MM.1S (cell line): ENCODE measurements at regions not wholly inside any gene's neighbourhood (a gene's known extent, or its start where the extent isn't known, plus 50 kb on each side); places are given as distances from the start of the nearest gene placed in this dataset.
"Not testable (repeated sequence)": the region's sequence is repeated elsewhere in the genome, so short reads cannot be mapped to it uniquely, and the experiment has no call there.

Source experiments
- DNase-seq: peaks from one replicate; pipeline ENCODE4 v3.0.0-alpha.2; 2015
- H2AFZ ChIP-seq: fragments of 300-600 bp; sonication (generic); 2 replicates; pipeline ENCODE4 v1.6.0; 2016; ENCODE audit warnings: antibody characterized with exemption, low read length
- H3F3A ChIP-seq: fragments of 300-600 bp; sonication (generic); 2 replicates; pipeline ENCODE4 v1.6.1; 2016; ENCODE audit warnings: mild to moderate bottlenecking, antibody characterized with exemption, low read length, moderate library complexity, mixed read lengths; ENCODE audit not compliant: insufficient read depth
- H3K27ac ChIP-seq: fragments of 300-600 bp; sonication (generic); 2 replicates; pipeline ENCODE4 v1.5.1; 2016; ENCODE audit warnings: mild to moderate bottlenecking, low read length
- H3K27me3 ChIP-seq: fragments of 300-600 bp; sonication (generic); replicated peaks from 2 replicates; pipeline ENCODE4 v1.6.0; 2016; ENCODE audit warnings: low read length; ENCODE audit not compliant: insufficient read depth
- H3K36me3 ChIP-seq: fragments of 300-600 bp; sonication (generic); replicated peaks from 2 replicates; pipeline ENCODE4 v1.6.1; 2016; ENCODE audit warnings: mild to moderate bottlenecking, low read length, mixed read lengths; ENCODE audit not compliant: insufficient read depth
- H3K4me1 ChIP-seq: fragments of 300-600 bp; sonication (generic); 2 replicates; pipeline ENCODE4 v1.6.1; 2016; ENCODE audit warnings: low read length, mixed read lengths
- H3K4me2 ChIP-seq: fragments of 300-600 bp; sonication (generic); 2 replicates; pipeline ENCODE4 v1.6.0; 2016; ENCODE audit warnings: low read depth, low read length
- H3K4me3 ChIP-seq: fragments of 300-600 bp; sonication (generic); 2 replicates; pipeline ENCODE4 v1.5.1; 2016; ENCODE audit warnings: low read length, mixed read lengths
- H3K79me2 ChIP-seq: fragments of 300-600 bp; sonication (generic); 2 replicates; pipeline ENCODE4 v1.6.1; 2016; ENCODE audit warnings: mixed run types, low read length, mixed read lengths
- H3K9ac ChIP-seq: fragments of 300-600 bp; sonication (generic); 2 replicates; pipeline ENCODE4 v1.6.1; 2016; ENCODE audit warnings: low read length, mixed read lengths
- H3K9me2 ChIP-seq: fragments of 300-600 bp; sonication (generic); replicated peaks from 2 replicates; pipeline ENCODE4 v1.6.1; 2016; ENCODE audit warnings: mild to moderate bottlenecking, low read length, mixed read lengths; ENCODE audit not compliant: insufficient read depth
- H3K9me3 ChIP-seq: fragments of 300-600 bp; sonication (generic); replicated peaks from 2 replicates; pipeline ENCODE4 v1.6.1; 2016; ENCODE audit warnings: mild to moderate bottlenecking, low read length, mixed read lengths; ENCODE audit not compliant: insufficient read depth
- H4K20me1 ChIP-seq: fragments of 300-600 bp; sonication (generic); 2 replicates; pipeline ENCODE4 v1.6.1; 2016; ENCODE audit warnings: mild to moderate bottlenecking, low read length, moderate library complexity, mixed read lengths; ENCODE audit not compliant: insufficient read depth
- EZH2 ChIP-seq: fragments of 300-600 bp; sonication (generic); optimal IDR thresholded peaks from 2 replicates; pipeline ENCODE3; 2017; ENCODE audit warnings: low read depth, mild to moderate bottlenecking, antibody characterized with exemption, low read length, mixed read lengths
- EZH2phosphoT487 ChIP-seq: fragments of 300-600 bp; sonication (generic); IDR thresholded peaks from 2 replicates; pipeline ENCODE4 v1.6.1; 2018; ENCODE audit warnings: antibody characterized with exemption, low read length
- TF ChIP-seq, protein P1 (sequence below): fragments of 300-600 bp; sonication (generic); IDR thresholded peaks from 2 replicates; pipeline ENCODE4 v1.5.1; 2016; ENCODE audit warnings: antibody characterized with exemption, low read length, mixed read lengths

DNA sequence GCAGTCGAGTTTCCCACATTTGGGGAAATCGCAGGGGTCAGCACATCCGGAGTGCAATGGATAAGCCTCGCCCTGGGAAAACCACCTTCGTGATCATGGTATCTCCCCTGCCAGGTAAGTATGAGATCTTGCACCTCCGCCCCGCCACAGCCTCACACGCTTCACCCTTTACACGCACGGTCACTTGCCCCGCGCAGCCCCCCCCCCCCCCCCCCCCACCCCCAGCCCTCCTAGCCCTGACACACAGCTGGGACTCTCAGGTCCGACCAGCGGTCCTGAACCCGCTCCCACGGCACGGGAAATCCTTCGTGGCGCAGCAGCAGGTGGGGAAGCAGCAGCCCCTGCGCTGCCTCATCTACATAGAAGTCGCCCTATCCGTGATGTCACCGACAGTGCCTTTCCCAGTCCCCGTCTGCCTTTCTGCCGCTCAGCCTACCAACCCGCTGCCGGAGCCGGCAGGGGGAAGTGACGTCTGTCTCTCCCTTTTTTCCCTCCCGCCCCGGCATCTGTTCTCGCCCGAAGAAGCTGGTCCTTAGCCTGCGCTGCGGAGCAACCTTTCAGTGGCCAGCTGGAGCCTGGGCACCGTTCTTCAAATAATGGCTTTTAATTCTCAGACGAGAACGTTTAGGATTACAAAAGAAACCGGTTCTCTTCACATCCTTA is 242.2 kb downstream of the FAM72C start:
- not testable (repeated sequence) for H3K4me2 ChIP-seq, H3K4me3 ChIP-seq, H2AFZ ChIP-seq, H3K4me1 ChIP-seq, H3K9me2 ChIP-seq, H3K9ac ChIP-seq, H3K27me3 ChIP-seq, H3F3A ChIP-seq, H3K9me3 ChIP-seq, H3K27ac ChIP-seq, H3K79me2 ChIP-seq, H4K20me1 ChIP-seq, DNase-seq, H3K36me3 ChIP-seq

- H3K27ac ChIP-seq, result peak overlapping the region; percentile 37; the same call in 1 of the 2 replicates
- not testable (repeated sequence) for H3K9me3 ChIP-seq, H3K79me2 ChIP-seq
These were observed 242.9 kb downstream of the FAM72C start for GRCh38 chr1:143728802-143729448.

DNA sequence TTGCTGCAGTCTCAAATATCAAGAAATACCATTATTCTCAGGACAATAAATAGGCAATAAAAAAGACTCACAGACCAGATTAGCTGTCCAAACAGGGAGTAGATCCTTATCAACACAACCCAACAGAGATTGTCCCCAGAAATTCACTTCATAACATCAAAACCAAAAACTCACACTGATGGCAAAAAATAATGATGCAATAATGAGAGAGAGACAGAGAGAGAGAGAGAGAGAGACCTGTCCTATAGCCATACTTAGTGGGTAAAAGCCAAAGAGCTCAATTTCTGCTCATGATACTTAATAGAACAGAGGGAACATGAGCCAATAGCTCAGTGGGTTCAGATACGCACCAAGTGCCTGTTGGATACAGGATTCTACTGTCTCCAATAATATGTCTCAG is 244.5 kb downstream of the FAM72C start:
- Histone ChIP-seq H3K9ac (no peak overlapping the region), H4K20me1 (no peaks in the 10 kb centered on the region), H3K36me3 (no peaks in the 10 kb centered on the region), H3K27me3 (no peaks in the 10 kb centered on the region), H3K4me2 (no peak overlapping the region), H3K79me2 (no peaks in the 10 kb centered on the region), H2AFZ (no peak overlapping the region), H3K27ac (no peak overlapping the region), H3K9me3 (no peaks in the 10 kb centered on the region), H3K4me1 (no peaks in the 10 kb centered on the region), H3F3A (no peaks in the 10 kb centered on the region), H3K9me2 (no peaks in the 10 kb centered on the region), H3K4me3 (no peak overlapping the region)
- no peak for DNase-seq
- no peak for TF ChIP-seq EZH2
- no peak for TF ChIP-seq EZH2phosphoT487
- TF ChIP-seq, protein P1, sequence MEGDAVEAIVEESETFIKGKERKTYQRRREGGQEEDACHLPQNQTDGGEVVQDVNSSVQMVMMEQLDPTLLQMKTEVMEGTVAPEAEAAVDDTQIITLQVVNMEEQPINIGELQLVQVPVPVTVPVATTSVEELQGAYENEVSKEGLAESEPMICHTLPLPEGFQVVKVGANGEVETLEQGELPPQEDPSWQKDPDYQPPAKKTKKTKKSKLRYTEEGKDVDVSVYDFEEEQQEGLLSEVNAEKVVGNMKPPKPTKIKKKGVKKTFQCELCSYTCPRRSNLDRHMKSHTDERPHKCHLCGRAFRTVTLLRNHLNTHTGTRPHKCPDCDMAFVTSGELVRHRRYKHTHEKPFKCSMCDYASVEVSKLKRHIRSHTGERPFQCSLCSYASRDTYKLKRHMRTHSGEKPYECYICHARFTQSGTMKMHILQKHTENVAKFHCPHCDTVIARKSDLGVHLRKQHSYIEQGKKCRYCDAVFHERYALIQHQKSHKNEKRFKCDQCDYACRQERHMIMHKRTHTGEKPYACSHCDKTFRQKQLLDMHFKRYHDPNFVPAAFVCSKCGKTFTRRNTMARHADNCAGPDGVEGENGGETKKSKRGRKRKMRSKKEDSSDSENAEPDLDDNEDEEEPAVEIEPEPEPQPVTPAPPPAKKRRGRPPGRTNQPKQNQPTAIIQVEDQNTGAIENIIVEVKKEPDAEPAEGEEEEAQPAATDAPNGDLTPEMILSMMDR, result no peak

More at GRCh38 chr1:143728802-143729448, 242.9 kb downstream of the FAM72C start:
- not testable (repeated sequence) for H3K4me1 ChIP-seq, H3F3A ChIP-seq, H3K9ac ChIP-seq, H2AFZ ChIP-seq, H3K4me3 ChIP-seq, H3K36me3 ChIP-seq, H3K27me3 ChIP-seq, H3K4me2 ChIP-seq, DNase-seq, H4K20me1 ChIP-seq, H3K9me2 ChIP-seq

DNA sequence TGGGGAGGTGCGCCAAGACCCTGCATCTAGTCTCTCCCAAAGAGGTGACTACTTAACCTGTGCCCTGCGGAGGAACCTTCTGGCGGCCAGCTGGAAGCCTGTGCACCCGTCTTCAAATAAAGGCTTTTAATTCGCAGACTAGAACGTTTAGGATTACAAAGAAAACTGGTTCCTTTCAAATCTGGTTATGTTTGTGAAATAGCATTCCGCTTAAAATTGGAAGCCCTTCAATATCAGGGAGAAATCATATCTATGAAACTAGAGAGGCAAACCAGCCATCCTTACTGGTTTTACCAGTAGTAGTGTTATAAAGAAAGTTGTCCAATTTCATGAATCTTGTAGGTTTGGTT is 250.8 kb downstream of the FAM72C start:
- H3K4me1 ChIP-seq, result 0 out of 2 replicates have a peak, but pooled peaks cover 6% of the 10 kb centered on the region
- no peaks in the 10 kb centered on the region for H3K27me3 ChIP-seq
- peak overlapping the region; percentile 51; the same call in 1 of the 2 replicates for H3K4me2 ChIP-seq
- no peaks in the 10 kb centered on the region for H3F3A ChIP-seq
- DNase-seq, result no peak
- no peaks in the 10 kb centered on the region for H3K79me2 ChIP-seq
- H3K9ac ChIP-seq, result peak overlapping the region; percentile 71; the same call in 1 of the 2 replicates
- H4K20me1 ChIP-seq, result no peaks in the 10 kb centered on the region
- no peak overlapping the region for H2AFZ ChIP-seq
- no peaks in the 10 kb centered on the region for H3K9me3 ChIP-seq
- H3K9me2 ChIP-seq, result no peaks in the 10 kb centered on the region
- TF ChIP-seq, protein P1, result no peak
- TF ChIP-seq EZH2, result no peak
- no peak for TF ChIP-seq EZH2phosphoT487
- H3K27ac ChIP-seq, result peak overlapping the region; percentile 89; the same call in 1 of the 2 replicates
- H3K36me3 ChIP-seq, result no peaks in the 10 kb centered on the region
- peak overlapping the region; percentile 53; the same call in 1 of the 2 replicates for H3K4me3 ChIP-seq
